ENCODE measurements at regions not wholly inside any gene's neighbourhood (a gene's known extent, or its start where the extent isn't known, plus 50 kb on each side); places are given as distances from the start of the nearest gene placed in this dataset.

DNA sequence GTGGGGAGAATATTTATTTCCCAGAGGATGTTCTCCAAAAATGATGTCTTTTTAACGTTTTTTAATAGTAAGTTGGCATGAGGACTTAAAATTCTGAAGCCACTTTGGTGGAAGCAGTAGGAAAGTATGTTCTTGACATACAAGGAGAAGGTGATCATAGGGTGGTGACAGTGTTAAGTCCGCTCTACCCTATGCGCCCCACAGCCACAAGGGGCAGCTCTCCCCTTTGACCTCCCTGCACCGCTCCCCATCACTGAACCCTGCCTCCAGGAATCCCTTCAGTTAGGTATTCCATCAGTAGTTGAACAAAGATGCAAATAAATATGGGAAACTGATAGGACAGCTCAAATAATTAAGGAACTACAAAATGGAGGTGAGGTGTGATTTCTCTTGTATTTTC lies 111.4 kb downstream of the PLEKHG1 start:
- ATAC-seq (ENCODE audit: low read depth) (no peak), DNase-seq (ENCODE audit: low spot score) (no peak)
- TF ChIP-seq, protein P1, sequence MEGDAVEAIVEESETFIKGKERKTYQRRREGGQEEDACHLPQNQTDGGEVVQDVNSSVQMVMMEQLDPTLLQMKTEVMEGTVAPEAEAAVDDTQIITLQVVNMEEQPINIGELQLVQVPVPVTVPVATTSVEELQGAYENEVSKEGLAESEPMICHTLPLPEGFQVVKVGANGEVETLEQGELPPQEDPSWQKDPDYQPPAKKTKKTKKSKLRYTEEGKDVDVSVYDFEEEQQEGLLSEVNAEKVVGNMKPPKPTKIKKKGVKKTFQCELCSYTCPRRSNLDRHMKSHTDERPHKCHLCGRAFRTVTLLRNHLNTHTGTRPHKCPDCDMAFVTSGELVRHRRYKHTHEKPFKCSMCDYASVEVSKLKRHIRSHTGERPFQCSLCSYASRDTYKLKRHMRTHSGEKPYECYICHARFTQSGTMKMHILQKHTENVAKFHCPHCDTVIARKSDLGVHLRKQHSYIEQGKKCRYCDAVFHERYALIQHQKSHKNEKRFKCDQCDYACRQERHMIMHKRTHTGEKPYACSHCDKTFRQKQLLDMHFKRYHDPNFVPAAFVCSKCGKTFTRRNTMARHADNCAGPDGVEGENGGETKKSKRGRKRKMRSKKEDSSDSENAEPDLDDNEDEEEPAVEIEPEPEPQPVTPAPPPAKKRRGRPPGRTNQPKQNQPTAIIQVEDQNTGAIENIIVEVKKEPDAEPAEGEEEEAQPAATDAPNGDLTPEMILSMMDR (IDR thresholded peaks at IDR 0.05; ENCODE audit: poor library complexity, severe bottlenecking) = no peak
- Histone ChIP-seq H3K4me3 (ENCODE audit: severe bottlenecking) (no peak overlapping the region), H3K27me3 (ENCODE audit: insufficient read depth, poor library complexity, severe bottlenecking) (no peaks in the 10 kb centered on the region), H3K4me1 (ENCODE audit: insufficient read depth, poor library complexity, severe bottlenecking) (peaks cover 5% of the 10 kb centered on the region), H3K9me3 (ENCODE audit: severe bottlenecking) (no peaks in the 10 kb centered on the region), H3K36me3 (ENCODE audit: low read depth) (no peaks in the 10 kb centered on the region), H3K27ac (ENCODE audit: poor library complexity, severe bottlenecking) (no peak overlapping the region)

DNA sequence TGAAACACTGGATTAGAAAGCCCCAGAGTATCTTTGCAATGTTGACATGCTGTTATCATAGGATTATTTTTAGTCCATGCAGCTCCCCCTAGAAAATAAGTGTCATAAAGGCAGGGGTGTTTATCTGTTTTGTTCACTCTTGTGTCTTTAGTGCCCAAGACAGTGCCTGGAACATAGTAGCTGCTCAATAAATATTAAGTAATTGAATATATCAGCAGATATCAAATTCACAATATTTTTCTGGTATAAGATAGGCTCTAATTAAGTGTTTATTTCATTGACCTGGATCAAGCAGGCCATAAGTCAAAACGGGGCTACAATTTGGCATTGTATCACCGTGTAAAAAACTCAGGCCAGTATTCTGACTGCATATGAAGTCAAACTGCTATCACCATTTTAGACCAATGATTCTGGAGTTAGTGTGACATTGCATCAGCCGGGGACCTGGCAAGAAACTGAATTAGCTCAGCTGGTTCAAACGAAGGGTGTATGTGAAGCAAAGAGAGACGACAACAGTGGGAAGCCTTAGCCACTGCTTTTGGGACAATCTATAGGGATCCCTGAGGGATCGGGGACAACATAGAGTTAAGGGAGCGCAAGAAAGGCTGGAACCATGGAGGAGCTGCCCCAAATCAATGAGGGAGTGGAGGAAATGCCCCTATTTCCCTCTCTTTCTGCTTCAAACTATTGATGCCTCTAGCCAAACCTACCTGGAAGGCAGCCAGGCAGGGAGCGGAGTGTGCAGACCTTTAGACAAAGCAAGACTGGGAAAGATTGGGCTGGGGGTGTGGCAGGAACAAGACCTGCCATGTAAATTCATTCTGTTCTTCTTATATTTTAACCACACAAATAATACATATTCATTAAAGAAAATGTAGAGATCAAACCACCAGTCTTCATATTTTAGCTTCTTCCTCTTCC lies 112.2 kb downstream of the PLEKHG1 start:
- TF ChIP-seq, protein P1 (IDR thresholded peaks at IDR 0.05; ENCODE audit: poor library complexity, severe bottlenecking) = no peak
- H3K4me3 ChIP-seq (ENCODE audit: severe bottlenecking) = no peak overlapping the region
- DNase-seq (ENCODE audit: low spot score) = no peak
- H3K27me3 ChIP-seq (ENCODE audit: insufficient read depth, poor library complexity, severe bottlenecking) = no peaks in the 10 kb centered on the region
- peaks cover 5% of the 10 kb centered on the region for H3K4me1 ChIP-seq (ENCODE audit: insufficient read depth, poor library complexity, severe bottlenecking)
- no peak for ATAC-seq (ENCODE audit: low read depth)
- no peaks in the 10 kb centered on the region for H3K9me3 ChIP-seq (ENCODE audit: severe bottlenecking)
- H3K36me3 ChIP-seq (ENCODE audit: low read depth) = no peaks in the 10 kb centered on the region
- no peak overlapping the region for H3K27ac ChIP-seq (ENCODE audit: poor library complexity, severe bottlenecking)

DNA sequence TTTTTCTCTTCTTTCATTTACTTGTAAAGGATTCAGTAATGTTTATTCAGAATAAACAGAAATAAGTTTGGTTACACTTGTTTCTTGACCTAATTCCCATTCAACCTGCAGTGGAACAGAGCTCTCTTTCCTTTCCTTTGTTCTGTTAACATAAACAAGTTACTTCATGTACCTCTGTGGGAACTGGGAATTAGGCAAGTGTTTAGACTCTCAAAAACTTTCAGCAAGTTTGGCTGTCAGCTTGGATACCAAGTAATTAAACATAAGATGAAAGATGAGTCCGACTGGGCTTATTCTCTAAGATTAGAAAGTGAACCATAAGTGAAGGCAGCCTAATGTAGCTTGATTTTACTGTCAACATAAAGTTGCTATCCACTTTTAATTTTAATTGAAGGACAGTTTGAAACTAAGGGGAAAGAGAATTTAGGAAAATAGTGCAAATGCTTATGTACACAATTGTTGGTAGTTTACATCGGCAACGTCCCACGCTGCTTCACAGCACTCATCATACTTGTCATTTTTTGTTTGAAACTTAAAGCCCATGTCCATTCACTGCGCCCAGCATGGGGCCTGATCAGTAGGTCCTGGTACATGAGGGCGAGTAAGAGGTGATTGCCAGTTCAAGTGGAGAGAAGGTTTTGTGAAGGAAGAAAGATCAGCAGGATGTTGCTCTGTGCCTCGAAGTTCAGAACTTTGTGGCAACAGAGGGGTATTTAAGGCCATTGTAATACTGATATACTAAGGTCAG lies 113.0 kb downstream of the PLEKHG1 start:
- Histone ChIP-seq H3K4me3 (ENCODE audit: severe bottlenecking) (no peak overlapping the region), H3K4me1 (ENCODE audit: insufficient read depth, poor library complexity, severe bottlenecking) (peaks cover 5% of the 10 kb centered on the region), H3K27ac (ENCODE audit: poor library complexity, severe bottlenecking) (no peak overlapping the region), H3K27me3 (ENCODE audit: insufficient read depth, poor library complexity, severe bottlenecking) (no peaks in the 10 kb centered on the region), H3K36me3 (ENCODE audit: low read depth) (no peaks in the 10 kb centered on the region), H3K9me3 (ENCODE audit: severe bottlenecking) (no peaks in the 10 kb centered on the region)
- DNase-seq (ENCODE audit: low spot score) (no peak), ATAC-seq (ENCODE audit: low read depth) (no peak)
- TF ChIP-seq, protein P1 (IDR thresholded peaks at IDR 0.05; ENCODE audit: poor library complexity, severe bottlenecking) = no peak

DNA sequence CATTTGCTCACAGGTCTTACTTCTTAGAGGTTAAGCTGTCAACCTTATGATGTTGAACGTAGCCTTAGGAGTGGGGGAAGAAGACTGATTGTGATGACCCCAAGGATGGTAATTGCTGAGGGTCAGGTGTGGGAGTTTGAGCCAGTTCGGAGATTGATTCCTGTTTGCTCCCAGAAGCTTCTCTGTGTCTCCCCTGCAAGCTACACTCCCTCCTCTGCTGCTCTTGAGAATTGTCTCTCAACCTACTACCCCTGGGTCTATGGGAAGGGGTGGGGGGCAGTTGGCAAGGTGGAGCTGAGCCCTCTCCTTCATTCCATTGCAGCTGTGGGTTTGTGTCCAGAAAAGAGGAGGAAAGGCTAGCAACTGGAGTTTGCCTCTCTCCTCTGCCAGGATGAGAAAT lies 113.8 kb downstream of the PLEKHG1 start:
- Histone ChIP-seq H3K4me1 (ENCODE audit: insufficient read depth, poor library complexity, severe bottlenecking) (peaks cover 5% of the 10 kb centered on the region), H3K36me3 (ENCODE audit: low read depth) (no peaks in the 10 kb centered on the region), H3K27ac (ENCODE audit: poor library complexity, severe bottlenecking) (no peak overlapping the region), H3K4me3 (ENCODE audit: severe bottlenecking) (no peak overlapping the region), H3K27me3 (ENCODE audit: insufficient read depth, poor library complexity, severe bottlenecking) (no peaks in the 10 kb centered on the region), H3K9me3 (ENCODE audit: severe bottlenecking) (no peaks in the 10 kb centered on the region)
- TF ChIP-seq, protein P1 (IDR thresholded peaks at IDR 0.05; ENCODE audit: poor library complexity, severe bottlenecking) = no peak
- ATAC-seq (ENCODE audit: low read depth) (no peak), DNase-seq (ENCODE audit: low spot score) (no peak)
